Activated CD4-positive, alpha-beta memory T cell treated with anti-CD3 and anti-CD28 coated beads for 36 hours (primary cell): ENCODE measurements at regions not wholly inside any gene's neighbourhood (a gene's known extent, or its start where the extent isn't known, plus 50 kb on each side); places are given as distances from the start of the nearest gene placed in this dataset.
"Not testable (repeated sequence)": the region's sequence is repeated elsewhere in the genome, so short reads cannot be mapped to it uniquely, and the experiment has no call there.

ENCODE experiments used
- CTCF ChIA-PET: fragments of 350-600 bp; sonication (Branson Sonifier 250); formaldehyde crosslinking; loops from one replicate; lab custom pipeline; 2021; ENCODE audit warnings: antibody characterized with exemption, inconsistent platforms; lab: Charles Lee
- POLR2A ChIA-PET: fragments of 350-600 bp; sonication (Branson Sonifier 250); formaldehyde crosslinking; loops from one replicate; lab custom pipeline; 2021; ENCODE audit warnings: antibody characterized with exemption; lab: Charles Lee
- DNase-seq: peaks from one replicate; pipeline ENCODE4 v3.0.0-alpha.2; 2020
- H3K27ac Mint-ChIP-seq: one replicate; pipeline ENCODE4 v1.8.0; 2021; ENCODE audit warnings: mixed read lengths
- H3K27me3 Mint-ChIP-seq: one replicate; pipeline ENCODE4 v1.8.0; 2021; ENCODE audit warnings: mixed read lengths
- H3K36me3 Mint-ChIP-seq: one replicate; pipeline ENCODE4 v1.8.0; 2021; ENCODE audit warnings: mixed read lengths
- H3K4me1 Mint-ChIP-seq: one replicate; pipeline ENCODE4 v1.8.0; 2021; ENCODE audit warnings: low read depth, mixed read lengths
- H3K4me3 Mint-ChIP-seq: one replicate; pipeline ENCODE4 v1.8.0; 2021; ENCODE audit warnings: mild to moderate bottlenecking, mixed read lengths
- H3K9me3 Mint-ChIP-seq: one replicate; pipeline ENCODE4 v1.8.0; 2021; ENCODE audit warnings: mixed read lengths
- intact Hi-C: fragments of 100-400 bp; cut with micrococcal nuclease; formaldehyde crosslinking; loops from one replicate; pipeline ENCODE4 v1.15.1; 2023

DNA sequence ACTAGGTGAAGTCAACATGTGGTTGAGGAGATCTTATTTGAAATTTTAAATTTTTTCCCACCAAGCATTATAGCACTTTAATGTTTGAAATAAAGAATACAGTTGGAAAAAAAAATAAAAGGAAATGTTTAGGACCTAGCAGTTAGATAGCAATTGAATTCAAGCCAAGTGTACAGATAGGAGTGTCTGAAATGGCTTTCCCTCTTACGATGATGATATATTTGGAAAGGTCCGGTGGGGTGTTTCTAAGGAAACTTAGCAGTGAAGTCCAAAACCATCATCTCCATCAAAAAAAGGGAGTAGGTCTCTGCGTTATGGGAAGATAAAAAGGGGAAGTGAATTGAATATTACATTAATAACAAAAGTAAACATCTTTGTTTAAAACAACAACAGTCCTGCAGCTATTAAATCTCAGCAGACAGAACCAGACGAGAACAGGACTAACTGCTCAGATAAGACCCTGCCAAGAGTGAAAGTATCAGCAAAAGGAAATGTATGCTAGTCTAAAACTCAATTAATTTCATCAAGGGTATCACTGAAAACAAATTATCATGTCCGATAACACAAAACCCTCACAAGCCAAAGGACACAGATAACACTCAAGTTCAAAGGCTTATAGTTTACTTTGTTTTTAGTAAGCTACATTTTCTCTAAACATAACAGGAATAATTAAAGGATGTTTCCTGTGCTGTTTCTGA is 242.0 kb downstream of the BMP4 start:
- no peak for DNase-seq
- Mint-ChIP-seq H3K36me3 (no peaks in the 10 kb centered on the region), H3K27ac (no peak overlapping the region), H3K9me3 (peaks cover 3% of the 10 kb centered on the region), H3K4me3 (no peak overlapping the region), H3K27me3 (no peaks in the 10 kb centered on the region), H3K4me1 (no peaks in the 10 kb centered on the region)
- intact Hi-C loops: no loop called here
- ChIA-PET CTCF (no interaction called here), POLR2A (no interaction called here)

DNA sequence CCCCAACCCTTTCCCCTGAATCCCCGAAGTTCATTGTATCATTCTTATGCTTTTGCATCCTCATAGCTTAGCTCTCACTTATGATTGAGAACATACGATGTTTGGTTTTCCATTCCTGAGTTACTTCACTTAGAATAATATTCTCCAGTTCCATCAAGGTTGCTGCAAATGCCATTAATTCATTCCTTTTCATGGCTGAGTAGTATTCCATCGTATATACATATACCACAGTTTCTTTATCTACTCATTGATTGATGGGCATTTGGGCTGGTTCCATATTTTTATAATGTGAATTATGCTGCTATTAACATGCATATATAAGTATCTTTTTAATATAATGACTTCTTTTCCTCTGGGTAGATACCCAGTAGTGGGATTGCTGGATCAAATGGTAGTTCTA is 243.7 kb downstream of the BMP4 start:
- DNase-seq, H3K36me3 Mint-ChIP-seq, H3K9me3 Mint-ChIP-seq, H3K4me3 Mint-ChIP-seq, POLR2A ChIA-PET, H3K4me1 Mint-ChIP-seq, intact Hi-C loops, CTCF ChIA-PET, H3K27ac Mint-ChIP-seq, H3K27me3 Mint-ChIP-seq: not testable (repeated sequence)

DNA sequence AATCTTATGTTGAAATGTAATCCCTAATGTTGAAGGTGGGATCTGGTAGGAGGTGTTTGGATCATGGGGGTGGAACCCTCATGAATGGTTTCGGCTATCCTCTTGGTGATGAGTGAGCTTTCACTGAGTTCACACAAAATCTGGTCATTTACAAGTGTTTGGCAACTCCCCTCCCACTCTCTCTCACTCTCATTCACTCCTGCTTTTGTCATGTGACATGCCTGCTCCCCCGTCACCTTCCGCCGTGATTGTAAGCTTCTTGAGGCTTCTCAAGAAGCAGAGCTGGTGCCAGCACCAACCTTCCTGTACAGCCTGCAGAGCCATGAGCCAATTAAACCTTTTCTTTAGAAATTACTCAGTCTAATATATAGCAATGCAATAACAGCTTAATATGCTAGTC is 245.4 kb downstream of the BMP4 start:
- Mint-ChIP-seq H3K27me3 (no peaks in the 10 kb centered on the region), H3K36me3 (no peaks in the 10 kb centered on the region), H3K4me3 (no peak overlapping the region), H3K9me3 (peaks cover 5% of the 10 kb centered on the region), H3K4me1 (no peaks in the 10 kb centered on the region), H3K27ac (no peak overlapping the region)
- intact Hi-C loops: no loop called here
- DNase-seq: no peak
- POLR2A ChIA-PET: no interaction called here
- CTCF ChIA-PET: no interaction called here

DNA sequence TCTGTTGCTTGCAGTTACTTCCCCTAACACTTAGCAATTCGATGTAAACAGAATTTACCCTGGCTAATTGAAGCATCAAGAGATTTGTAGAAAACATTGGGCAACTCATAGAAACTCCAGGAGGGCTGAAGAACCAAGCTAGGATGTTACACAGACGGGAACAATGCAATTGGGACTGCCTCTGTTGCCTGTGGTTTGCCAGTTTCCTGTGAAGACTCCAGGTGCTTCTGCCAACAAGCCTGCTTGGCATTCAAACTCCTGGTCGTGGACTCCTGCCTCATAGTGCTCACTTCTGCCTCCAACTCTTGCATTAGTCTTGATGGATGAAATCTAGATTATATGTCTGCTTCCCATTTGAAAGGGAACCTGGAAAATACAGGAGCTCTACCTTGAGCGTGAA is 246.0 kb downstream of the BMP4 start:
- no peak for DNase-seq
- H3K4me3 Mint-ChIP-seq: no peak overlapping the region
- H3K4me1 Mint-ChIP-seq: no peaks in the 10 kb centered on the region
- H3K27ac Mint-ChIP-seq: no peak overlapping the region
- CTCF ChIA-PET: no interaction called here
- no peaks in the 10 kb centered on the region for H3K36me3 Mint-ChIP-seq
- POLR2A ChIA-PET: no interaction called here
- no peaks in the 10 kb centered on the region for H3K27me3 Mint-ChIP-seq
- peaks cover 5% of the 10 kb centered on the region for H3K9me3 Mint-ChIP-seq
- intact Hi-C loops: no loop called here

DNA sequence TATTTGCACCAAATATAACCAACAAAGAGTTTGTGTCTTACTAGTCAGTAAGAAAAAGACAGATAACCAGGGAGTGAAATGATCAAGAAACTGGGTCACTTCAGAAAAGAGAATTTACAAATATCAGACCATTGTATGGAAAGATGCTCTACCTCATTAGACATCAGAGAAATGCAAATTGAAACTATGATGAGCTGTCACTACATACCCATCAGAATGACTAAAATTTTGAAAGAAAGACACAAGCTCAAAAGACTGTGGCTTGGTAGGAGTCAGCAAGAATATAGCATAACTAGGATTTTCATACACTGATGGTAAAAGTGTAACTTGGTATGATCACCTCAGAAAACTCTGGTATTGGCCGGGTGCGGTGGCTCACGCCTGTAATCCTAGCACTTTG is 247.2 kb downstream of the BMP4 start:
- H3K9me3 Mint-ChIP-seq: peaks cover 5% of the 10 kb centered on the region
- no peak for DNase-seq
- H3K4me1 Mint-ChIP-seq: no peaks in the 10 kb centered on the region
- H3K4me3 Mint-ChIP-seq: no peak overlapping the region
- H3K36me3 Mint-ChIP-seq: no peaks in the 10 kb centered on the region
- ChIA-PET POLR2A (no interaction called here), CTCF (no interaction called here)
- no peaks in the 10 kb centered on the region for H3K27me3 Mint-ChIP-seq
- intact Hi-C loops: no loop called here
- H3K27ac Mint-ChIP-seq: no peak overlapping the region

DNA sequence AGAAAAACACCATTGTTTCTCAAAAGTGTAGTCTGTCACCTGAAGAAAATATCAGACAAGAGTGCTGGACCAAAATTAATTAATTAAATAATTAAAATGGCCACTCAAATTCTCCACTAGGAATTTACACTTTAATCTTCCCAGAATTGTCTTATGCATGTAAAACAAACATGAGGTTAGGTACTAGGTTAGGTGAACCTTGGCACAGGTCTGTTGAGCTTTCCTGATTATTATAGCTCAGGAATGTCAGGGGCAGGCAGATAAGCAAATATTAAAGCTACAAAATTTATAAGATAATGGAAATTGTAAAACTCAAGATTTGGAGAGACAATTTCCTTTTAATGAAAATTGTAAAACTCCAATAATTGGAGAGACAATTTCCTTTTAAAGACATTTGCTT is 253.2 kb downstream of the BMP4 start:
- CTCF ChIA-PET: no interaction called here

DNA sequence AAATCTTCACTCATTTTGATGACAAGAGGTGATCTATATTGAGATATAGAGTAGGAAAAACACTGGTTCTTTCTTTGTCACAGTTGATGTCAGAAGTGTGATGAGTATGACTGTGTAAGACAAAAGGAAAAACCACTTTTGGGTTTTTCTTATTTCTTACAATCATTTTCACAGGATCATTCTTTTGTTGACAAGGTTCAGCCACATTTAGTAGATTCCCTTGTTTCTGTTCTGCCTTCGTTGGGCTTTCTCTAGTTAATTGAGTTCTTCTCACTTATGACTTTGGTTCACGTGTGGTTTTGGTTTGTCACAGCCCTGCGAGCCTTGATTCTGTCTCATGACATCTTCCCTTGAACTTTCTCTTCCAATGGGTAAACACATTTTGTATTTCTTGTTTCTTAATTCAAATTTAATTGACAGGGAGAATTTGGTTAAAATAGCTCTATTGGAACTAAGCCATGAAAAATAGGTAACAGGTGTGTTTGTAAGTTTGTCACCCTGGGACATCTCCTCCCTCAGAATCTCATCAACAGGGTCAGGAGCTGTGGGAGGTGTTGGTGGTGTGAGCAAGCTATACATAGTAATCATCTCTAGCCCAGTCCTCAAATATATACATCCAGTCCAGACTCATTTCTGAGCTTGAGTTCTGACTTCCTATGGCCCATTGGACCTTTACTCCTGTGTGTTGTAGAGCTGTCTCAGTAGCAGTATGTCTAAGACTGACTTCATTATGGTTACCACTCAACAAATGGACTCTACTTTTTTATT is 255.3 kb downstream of the BMP4 start:
- Mint-ChIP-seq H3K4me3 (no peak overlapping the region), H3K36me3 (no peaks in the 10 kb centered on the region), H3K4me1 (no peaks in the 10 kb centered on the region), H3K27ac (no peak overlapping the region), H3K9me3 (peaks cover 8% of the 10 kb centered on the region), H3K27me3 (no peaks in the 10 kb centered on the region)
- CTCF ChIA-PET: interaction anchor here (1.1 kb wide), 1 partner anchor 647 kb away, joined by 4 read pairs; no protein-coding TSS in a partner anchor
- DNase-seq: no peak
- intact Hi-C loops: no loop called here
- POLR2A ChIA-PET: no interaction called here

More for the DNA sequence above, 253.2 kb downstream of the BMP4 start:
- Mint-ChIP-seq H3K27ac (no peak overlapping the region), H3K36me3 (no peaks in the 10 kb centered on the region), H3K4me3 (no peak overlapping the region), H3K27me3 (no peaks in the 10 kb centered on the region), H3K4me1 (no peaks in the 10 kb centered on the region), H3K9me3 (peaks cover 5% of the 10 kb centered on the region)
- intact Hi-C loops: no loop called here
- POLR2A ChIA-PET: no interaction called here
- no peak for DNase-seq

DNA sequence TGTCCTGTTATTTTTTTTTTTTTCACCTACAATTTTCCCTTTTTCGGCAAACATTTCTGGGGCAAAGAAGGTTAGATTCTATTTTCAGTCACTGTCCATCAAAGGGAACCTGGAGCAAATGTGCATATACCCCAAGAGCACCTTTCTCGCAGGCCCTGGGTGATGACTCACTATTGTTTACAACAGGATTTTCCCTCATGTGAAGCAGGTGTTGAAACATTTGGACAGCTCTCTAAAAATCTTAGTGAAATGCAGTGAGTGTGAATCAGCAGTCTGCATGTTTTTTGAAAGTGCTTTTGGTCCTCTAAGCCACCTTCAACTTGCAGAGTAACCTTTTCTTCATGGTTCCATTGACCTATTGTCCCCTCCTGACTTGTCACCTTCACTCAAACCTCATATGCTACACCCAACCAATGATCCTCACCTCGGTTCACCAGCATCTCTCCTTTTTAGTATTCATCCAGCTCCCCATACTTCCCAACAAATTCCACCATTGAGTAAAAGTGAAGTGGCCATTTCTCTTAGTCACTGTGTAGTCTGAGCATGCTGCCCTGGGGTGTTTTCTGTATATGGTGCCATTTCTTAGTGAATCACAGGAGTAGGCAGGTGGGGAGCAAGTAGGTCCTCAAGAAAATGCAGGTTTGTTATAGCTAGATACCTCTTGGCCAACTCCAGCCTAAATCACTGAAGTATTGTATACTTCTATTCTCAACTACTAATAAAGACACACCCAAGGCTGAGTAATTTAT is 260.2 kb downstream of the BMP4 start:
- intact Hi-C loops: no loop called here
- ChIA-PET CTCF (no interaction called here), POLR2A (no interaction called here)
- no peak for DNase-seq
- no peak overlapping the region for H3K27ac Mint-ChIP-seq
- no peaks in the 10 kb centered on the region for H3K4me1 Mint-ChIP-seq
- H3K4me3 Mint-ChIP-seq: no peak overlapping the region
- H3K9me3 Mint-ChIP-seq: peaks cover 12% of the 10 kb centered on the region
- H3K36me3 Mint-ChIP-seq: peaks cover 2% of the 10 kb centered on the region
- no peaks in the 10 kb centered on the region for H3K27me3 Mint-ChIP-seq

DNA sequence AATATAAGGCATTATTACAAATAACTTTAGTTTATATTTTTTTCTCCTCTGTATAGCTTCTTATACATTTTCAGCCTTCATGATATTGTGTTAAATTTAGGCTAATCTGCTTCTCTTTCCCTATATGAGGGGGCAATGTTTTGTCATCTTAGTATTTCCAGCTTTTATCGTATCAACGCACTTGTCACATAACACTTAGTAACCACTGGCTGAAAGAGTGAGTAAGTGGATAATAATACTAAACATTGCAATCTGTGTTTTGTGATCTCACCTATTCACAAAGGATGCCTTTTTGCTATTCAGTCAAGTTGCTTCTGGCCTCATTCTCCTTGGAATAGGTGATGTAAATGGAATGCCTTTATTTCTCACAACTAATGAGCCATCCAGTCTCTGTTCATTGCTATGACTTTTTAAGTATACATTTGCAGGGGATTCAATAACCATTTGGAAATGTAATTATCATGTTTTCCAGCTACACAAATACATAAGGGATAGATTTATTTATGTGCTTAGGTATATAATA is 260.9 kb downstream of the BMP4 start:
- DNase-seq: no peak
- H3K27me3 Mint-ChIP-seq: no peaks in the 10 kb centered on the region
- CTCF ChIA-PET: no interaction called here
- H3K4me3 Mint-ChIP-seq: no peak overlapping the region
- intact Hi-C loops: no loop called here
- no peak overlapping the region for H3K27ac Mint-ChIP-seq
- H3K36me3 Mint-ChIP-seq: peaks cover 2% of the 10 kb centered on the region
- POLR2A ChIA-PET: no interaction called here
- H3K4me1 Mint-ChIP-seq: no peaks in the 10 kb centered on the region
- H3K9me3 Mint-ChIP-seq: peaks cover 9% of the 10 kb centered on the region

DNA sequence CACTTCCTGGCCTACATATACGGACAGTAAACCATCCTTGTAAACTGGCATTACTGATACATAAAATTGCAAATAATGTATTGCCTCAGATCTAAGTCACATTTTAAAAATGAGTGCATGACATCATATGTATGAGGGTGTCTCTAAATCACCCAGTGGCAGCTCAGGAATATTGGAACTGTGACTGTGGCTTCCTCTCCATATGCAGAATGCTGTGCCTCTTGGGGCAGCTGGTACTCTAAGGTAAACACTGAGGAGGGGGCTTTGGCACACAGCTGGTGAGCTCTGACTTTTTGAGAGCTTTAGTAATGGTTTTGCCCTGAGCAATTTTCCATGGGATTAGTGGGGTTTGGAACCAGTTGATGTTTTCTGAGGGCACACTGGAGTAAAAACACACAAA is 263.7 kb downstream of the BMP4 start:
- CTCF ChIA-PET: no interaction called here
- intact Hi-C loops: no loop called here
- H3K4me3 Mint-ChIP-seq: no peak overlapping the region
- H3K9me3 Mint-ChIP-seq: peaks cover 9% of the 10 kb centered on the region
- DNase-seq: no peak
- H3K36me3 Mint-ChIP-seq: peaks cover 2% of the 10 kb centered on the region
- no peaks in the 10 kb centered on the region for H3K4me1 Mint-ChIP-seq
- no peak overlapping the region for H3K27ac Mint-ChIP-seq
- POLR2A ChIA-PET: no interaction called here
- H3K27me3 Mint-ChIP-seq: no peaks in the 10 kb centered on the region

DNA sequence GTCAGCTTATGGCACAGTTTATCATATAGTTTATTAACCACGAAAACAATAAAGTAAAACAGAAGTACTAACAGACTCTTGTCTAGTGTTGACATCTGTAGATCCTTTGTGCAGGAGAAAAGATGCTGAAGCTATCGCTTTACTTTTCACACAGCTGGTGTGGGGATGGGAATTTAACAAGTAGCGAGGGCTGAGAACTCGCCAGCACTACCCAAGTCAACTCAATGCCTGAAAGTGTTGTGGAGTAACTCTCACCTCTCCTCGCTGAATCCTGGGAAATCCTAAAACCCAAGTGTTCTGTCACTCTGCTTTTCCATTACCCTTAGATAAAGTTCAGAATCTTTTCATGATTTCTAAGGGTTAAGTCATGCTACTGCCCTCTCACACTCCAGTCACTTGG is 264.2 kb downstream of the BMP4 start:
- ChIA-PET POLR2A (no interaction called here), CTCF (no interaction called here)
- Mint-ChIP-seq H3K4me3 (no peak overlapping the region), H3K9me3 (peaks cover 5% of the 10 kb centered on the region), H3K27ac (no peak overlapping the region), H3K27me3 (no peaks in the 10 kb centered on the region), H3K36me3 (peaks cover 2% of the 10 kb centered on the region), H3K4me1 (no peaks in the 10 kb centered on the region)
- intact Hi-C loops: no loop called here
- no peak for DNase-seq

DNA sequence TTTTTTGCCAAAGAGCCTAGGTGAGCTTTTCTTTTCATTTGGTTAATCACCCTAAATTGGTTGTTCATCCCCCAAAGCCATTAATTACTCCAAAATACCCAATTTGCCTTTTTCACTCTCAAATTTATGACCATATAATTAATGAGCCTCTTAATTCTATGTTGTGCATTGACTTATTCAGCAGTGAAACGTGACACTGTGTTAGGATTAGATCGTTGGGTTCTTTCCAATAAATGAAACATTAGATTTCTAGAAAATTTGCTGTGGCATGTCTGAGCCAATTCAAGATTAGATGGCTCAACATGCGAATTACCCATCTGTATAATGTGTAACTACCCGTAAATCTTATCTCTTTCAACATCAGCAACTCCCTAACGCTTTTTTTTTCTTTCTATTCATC is 273.4 kb downstream of the BMP4 start:
- H3K36me3 Mint-ChIP-seq: no peaks in the 10 kb centered on the region
- intact Hi-C loops: no loop called here
- no peak for DNase-seq
- H3K9me3 Mint-ChIP-seq: peaks cover 3% of the 10 kb centered on the region
- CTCF ChIA-PET: no interaction called here
- no peaks in the 10 kb centered on the region for H3K4me1 Mint-ChIP-seq
- no peaks in the 10 kb centered on the region for H3K27me3 Mint-ChIP-seq
- no peak overlapping the region for H3K4me3 Mint-ChIP-seq
- POLR2A ChIA-PET: no interaction called here
- H3K27ac Mint-ChIP-seq: no peak overlapping the region
